Chondrocyte (in vitro differentiated cells): ENCODE measurements at regions not wholly inside any gene's neighbourhood (a gene's known extent, or its start where the extent isn't known, plus 50 kb on each side); places are given as distances from the start of the nearest gene placed in this dataset.
A peak's percentile ranks its signal among the peaks of the same experiment; 100 is the strongest.

Source experiments
- DNase-seq: peaks from one replicate; pipeline ENCODE4 v3.0.0; 2021; ENCODE audit warnings: mixed read lengths, low spot score
- H3K27ac Mint-ChIP-seq: one replicate; pipeline ENCODE4 v1.8.0; 2021; ENCODE audit warnings: mild to moderate bottlenecking, moderate library complexity, mixed read lengths; ENCODE audit not compliant: unreplicated experiment
- H3K27me3 Mint-ChIP-seq: 2 replicates; pipeline ENCODE4 v1.8.0; 2021; ENCODE audit warnings: low read depth, mixed read lengths
- H3K36me3 Mint-ChIP-seq: 2 replicates; pipeline ENCODE4 v1.8.0; 2021; ENCODE audit warnings: low read depth, mixed read lengths
- H3K4me1 Mint-ChIP-seq: 2 replicates; pipeline ENCODE4 v1.8.0; 2021; ENCODE audit warnings: low read depth, mild to moderate bottlenecking, mixed read lengths
- H3K4me3 Mint-ChIP-seq: one replicate; pipeline ENCODE4 v1.8.0; 2021; ENCODE audit warnings: mild to moderate bottlenecking, moderate library complexity, mixed read lengths; ENCODE audit not compliant: unreplicated experiment
- H3K9me3 Mint-ChIP-seq: 2 replicates; pipeline ENCODE4 v1.8.0; 2021; ENCODE audit warnings: low read depth, mixed read lengths
- CTCF ChIP-seq: fragments of 200-600 bp; sonication (generic); IDR thresholded peaks from 2 replicates; pipeline ENCODE4 v1.5.0; 2021; ENCODE audit warnings: antibody characterized with exemption, mild to moderate bottlenecking, moderate library complexity

- no peak overlapping the region for H3K4me3 Mint-ChIP-seq
- H3K27me3 Mint-ChIP-seq: no peaks in the 10 kb centered on the region
- H3K36me3 Mint-ChIP-seq: peaks cover 8% of the 10 kb centered on the region
- DNase-seq: no peak
- peaks cover 42% of the 10 kb centered on the region for H3K4me1 Mint-ChIP-seq
- peak overlapping the region; percentile 82 for H3K27ac Mint-ChIP-seq
- H3K9me3 Mint-ChIP-seq: peaks cover 19% of the 10 kb centered on the region
- no peak for TF ChIP-seq CTCF
Measured at GRCh38 chr5:128649192-128649591, 111.1 kb upstream of the FBN2 start.

GRCh38 chr5:128662997-128663396 is 125.0 kb upstream of the FBN2 start:
- H3K27me3 Mint-ChIP-seq: no peaks in the 10 kb centered on the region
- H3K9me3 Mint-ChIP-seq: peaks cover 4% of the 10 kb centered on the region
- no peaks in the 10 kb centered on the region for H3K4me1 Mint-ChIP-seq
- TF ChIP-seq CTCF: no peak
- no peaks in the 10 kb centered on the region for H3K36me3 Mint-ChIP-seq
- H3K4me3 Mint-ChIP-seq: no peak overlapping the region
- H3K27ac Mint-ChIP-seq: no peak overlapping the region
- no peak for DNase-seq

- Mint-ChIP-seq H3K4me3 (no peak overlapping the region), H3K9me3 (no peaks in the 10 kb centered on the region)
- no peak for DNase-seq
Measured at GRCh38 chr5:128665747-128666355, 127.8 kb upstream of the FBN2 start.

GRCh38 chr5:128667152-128667551 is 129.1 kb upstream of the FBN2 start:
- no peak overlapping the region for H3K4me3 Mint-ChIP-seq
- H3K27me3 Mint-ChIP-seq: no peaks in the 10 kb centered on the region
- H3K36me3 Mint-ChIP-seq: no peaks in the 10 kb centered on the region
- peak; percentile 48 for TF ChIP-seq CTCF
- no peak overlapping the region for H3K27ac Mint-ChIP-seq
- H3K4me1 Mint-ChIP-seq: peaks cover 5% of the 10 kb centered on the region
- no peaks in the 10 kb centered on the region for H3K9me3 Mint-ChIP-seq
- DNase-seq: no peak

More at GRCh38 chr5:128665747-128666355, 127.8 kb upstream of the FBN2 start:
- TF ChIP-seq CTCF: no peak
- no peaks in the 10 kb centered on the region for H3K36me3 Mint-ChIP-seq
- no peaks in the 10 kb centered on the region for H3K4me1 Mint-ChIP-seq
- no peaks in the 10 kb centered on the region for H3K27me3 Mint-ChIP-seq
- no peak overlapping the region for H3K27ac Mint-ChIP-seq

- TF ChIP-seq CTCF: no peak
- H3K36me3 Mint-ChIP-seq: no peaks in the 10 kb centered on the region
- no peaks in the 10 kb centered on the region for H3K9me3 Mint-ChIP-seq
- no peak for DNase-seq
- no peaks in the 10 kb centered on the region for H3K27me3 Mint-ChIP-seq
- H3K4me3 Mint-ChIP-seq: no peak overlapping the region
- H3K4me1 Mint-ChIP-seq: peaks cover 11% of the 10 kb centered on the region
- H3K27ac Mint-ChIP-seq: no peak overlapping the region
Measured at GRCh38 chr5:128667751-128668150, 129.7 kb upstream of the FBN2 start.
